Thoracic aorta (tissue), 2 donors: ENCODE measurements at regions not wholly inside any gene's neighbourhood (a gene's known extent, or its start where the extent isn't known, plus 50 kb on each side); places are given as distances from the start of the nearest gene placed in this dataset.

Experiments
- ATAC-seq: fragments of 150-250 bp; one replicate; pipeline ENCODE4 v1.8.0; 2017; ENCODE audit warnings: low read depth; ENCODE audit not compliant: insufficient number of reproducible peaks, low FRiP score
- DNase-seq: peaks from one replicate; pipeline ENCODE4 v3.0.0-alpha.2; 2020; ENCODE audit warnings: low spot score
- H3K27ac ChIP-seq, 2 donors: fragments of 200-600 bp; sonication (generic); 1 replicate in 1 of 2; 2 replicates in 1 of 2; pipeline ENCODE4 v1.5.1; 2016; ENCODE audit warnings: mild to moderate bottlenecking in 2 of 2, moderate library complexity in 2 of 2
- H3K27me3 ChIP-seq: fragments of 200-600 bp; sonication (generic); replicated peaks from 2 replicates; pipeline ENCODE4 v1.6.0; 2016; ENCODE audit warnings: mild to moderate bottlenecking; ENCODE audit not compliant: insufficient read depth
- H3K36me3 ChIP-seq: fragments of 200-600 bp; sonication (generic); one replicate; pipeline ENCODE4 v1.5.1; 2016
- H3K4me1 ChIP-seq, 2 donors: fragments of 200-600 bp; sonication (generic); 1 replicate in 1 of 2; 2 replicates in 1 of 2; pipeline versions ENCODE4 v1.5.1 to v1.6.0; 2016; ENCODE audit warnings: low read depth in 2 of 2, mild to moderate bottlenecking in 1 of 2; ENCODE audit not compliant: control insufficient read depth in 1 of 2
- H3K4me3 ChIP-seq: fragments of 200-600 bp; sonication (generic); 2 replicates; pipeline ENCODE4 v1.5.1; 2016; ENCODE audit warnings: mild to moderate bottlenecking
- H3K9me3 ChIP-seq: fragments of 200-600 bp; sonication (generic); 2 replicates; pipeline ENCODE4 v1.5.1; 2016
- TF ChIP-seq, protein P1 (sequence below): fragments of 200-600 bp; sonication (generic); IDR thresholded peaks from one replicate; pipeline ENCODE4 v1.5.1; 2019; ENCODE audit warnings: antibody characterized with exemption

DNA sequence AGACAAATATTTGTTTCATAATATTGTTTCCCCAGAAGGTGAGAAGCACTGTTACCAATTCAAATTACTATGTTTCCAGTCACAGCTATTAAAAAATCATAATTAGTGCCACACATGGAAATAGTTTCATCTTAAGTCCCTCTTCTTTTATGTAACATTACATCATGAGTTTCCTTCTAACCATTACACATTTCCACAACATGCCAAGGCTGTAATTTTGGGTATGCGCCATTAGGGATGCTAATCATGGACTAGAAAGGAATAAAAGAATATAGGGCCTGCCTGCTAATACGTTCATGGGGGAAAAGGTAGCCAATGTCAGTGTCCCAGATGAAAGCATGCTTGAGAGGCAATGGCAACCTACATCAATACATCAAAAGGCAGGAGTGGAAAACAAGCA, 142.5 kb upstream of the LPAR1 start:
- Histone ChIP-seq H3K4me3 (no peak overlapping the region), H3K27me3 (no peaks in the 10 kb centered on the region), H3K27ac (no peak overlapping the region), H3K4me1 (peaks cover 0 to 4% of the 10 kb centered on the region in 2 donors), H3K9me3 (no peaks in the 10 kb centered on the region), H3K36me3 (no peaks in the 10 kb centered on the region)
- TF ChIP-seq, protein P1, sequence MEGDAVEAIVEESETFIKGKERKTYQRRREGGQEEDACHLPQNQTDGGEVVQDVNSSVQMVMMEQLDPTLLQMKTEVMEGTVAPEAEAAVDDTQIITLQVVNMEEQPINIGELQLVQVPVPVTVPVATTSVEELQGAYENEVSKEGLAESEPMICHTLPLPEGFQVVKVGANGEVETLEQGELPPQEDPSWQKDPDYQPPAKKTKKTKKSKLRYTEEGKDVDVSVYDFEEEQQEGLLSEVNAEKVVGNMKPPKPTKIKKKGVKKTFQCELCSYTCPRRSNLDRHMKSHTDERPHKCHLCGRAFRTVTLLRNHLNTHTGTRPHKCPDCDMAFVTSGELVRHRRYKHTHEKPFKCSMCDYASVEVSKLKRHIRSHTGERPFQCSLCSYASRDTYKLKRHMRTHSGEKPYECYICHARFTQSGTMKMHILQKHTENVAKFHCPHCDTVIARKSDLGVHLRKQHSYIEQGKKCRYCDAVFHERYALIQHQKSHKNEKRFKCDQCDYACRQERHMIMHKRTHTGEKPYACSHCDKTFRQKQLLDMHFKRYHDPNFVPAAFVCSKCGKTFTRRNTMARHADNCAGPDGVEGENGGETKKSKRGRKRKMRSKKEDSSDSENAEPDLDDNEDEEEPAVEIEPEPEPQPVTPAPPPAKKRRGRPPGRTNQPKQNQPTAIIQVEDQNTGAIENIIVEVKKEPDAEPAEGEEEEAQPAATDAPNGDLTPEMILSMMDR = no peak
- DNase-seq (no peak), ATAC-seq (no peak)

DNA sequence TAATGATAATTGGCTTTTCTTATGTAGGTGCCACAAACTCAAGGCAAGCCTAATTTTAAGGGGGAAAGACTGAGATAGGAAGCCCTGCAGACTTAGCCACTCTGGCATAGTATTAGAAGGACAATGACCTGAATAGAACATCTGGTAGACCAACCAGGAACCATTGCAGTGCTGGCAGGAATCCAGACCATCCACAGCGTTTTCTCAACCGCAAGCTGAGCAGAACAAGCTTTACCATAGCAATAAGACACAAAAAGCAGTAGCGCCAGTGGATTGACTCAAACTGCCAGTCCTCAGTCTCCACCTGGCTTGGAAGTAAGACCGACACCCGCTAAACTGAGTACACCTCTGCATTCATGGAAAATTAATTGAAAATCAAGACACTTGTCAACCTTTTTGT, 141.3 kb upstream of the LPAR1 start:
- no peaks in the 10 kb centered on the region for H3K36me3 ChIP-seq
- TF ChIP-seq, protein P1 = no peak
- peaks cover 0 to 4% of the 10 kb centered on the region in 2 donors for H3K4me1 ChIP-seq
- H3K9me3 ChIP-seq = no peaks in the 10 kb centered on the region
- H3K4me3 ChIP-seq = no peak overlapping the region
- DNase-seq = no peak
- H3K27ac ChIP-seq = no peak overlapping the region
- H3K27me3 ChIP-seq = no peaks in the 10 kb centered on the region
- no peak for ATAC-seq

DNA sequence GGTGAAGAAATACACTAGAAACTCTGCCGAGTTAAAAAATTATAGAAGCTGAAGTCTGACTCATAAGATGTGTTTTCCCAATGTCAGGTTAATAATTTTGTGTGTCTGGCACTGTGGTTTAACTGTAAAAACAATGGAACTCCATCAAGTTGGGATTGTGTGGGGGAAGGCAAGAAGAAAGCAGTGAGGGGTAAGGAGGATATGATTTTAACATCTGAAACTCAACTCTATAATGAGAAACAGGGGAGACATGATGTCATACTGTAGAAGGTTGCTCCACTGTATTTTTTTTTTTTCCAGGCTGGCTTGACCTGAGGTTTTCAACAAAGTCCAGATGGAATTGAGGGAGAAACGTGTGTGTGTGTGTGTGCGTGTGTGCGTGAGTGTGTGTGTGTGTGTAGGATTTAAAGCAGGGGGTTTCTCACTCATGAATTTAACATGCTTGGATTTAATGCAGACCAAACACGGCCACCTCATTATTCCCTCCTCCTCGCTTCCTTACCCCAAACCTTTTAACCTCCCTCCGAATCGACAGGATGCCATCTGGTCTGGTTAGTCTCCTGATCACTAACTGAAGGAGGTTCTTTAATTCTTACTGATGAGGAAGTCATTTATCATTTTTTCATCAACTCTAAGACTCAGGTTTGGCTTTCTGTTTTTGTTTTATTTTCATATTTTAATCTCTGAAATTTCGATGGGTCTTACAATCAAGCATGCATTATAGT, 140.2 kb upstream of the LPAR1 start:
- no peak for ATAC-seq
- Histone ChIP-seq H3K36me3 (no peaks in the 10 kb centered on the region), H3K9me3 (no peaks in the 10 kb centered on the region), H3K27me3 (no peaks in the 10 kb centered on the region), H3K4me3 (no peak overlapping the region), H3K27ac (no peak overlapping the region), H3K4me1 (peaks cover 0 to 4% of the 10 kb centered on the region in 2 donors)
- TF ChIP-seq, protein P1 = no peak
- DNase-seq = no peak

DNA sequence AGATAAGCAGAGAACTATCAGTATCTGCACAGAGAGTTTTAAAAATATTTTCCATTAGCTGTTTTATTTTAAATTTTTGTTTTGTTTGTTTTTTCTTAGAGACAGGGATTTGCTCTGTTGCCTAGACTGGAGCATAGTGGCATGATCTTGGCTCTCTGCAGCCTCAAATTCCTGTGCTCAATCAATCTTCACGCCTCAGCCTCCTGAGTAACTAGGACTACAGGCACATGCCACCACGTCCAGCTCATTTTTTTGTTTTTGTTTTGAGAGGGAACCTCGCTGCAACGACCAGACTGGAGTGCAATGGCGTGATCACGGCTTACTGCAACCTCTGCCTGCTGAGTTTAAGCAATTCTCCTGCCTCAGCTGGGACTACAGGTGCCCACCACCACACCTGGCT, 138.2 kb upstream of the LPAR1 start:
- no peak overlapping the region for H3K27ac ChIP-seq
- H3K4me3 ChIP-seq = no peak overlapping the region
- TF ChIP-seq, protein P1 = no peak
- H3K4me1 ChIP-seq = peaks cover 0 to 4% of the 10 kb centered on the region in 2 donors
- H3K27me3 ChIP-seq = no peaks in the 10 kb centered on the region
- no peaks in the 10 kb centered on the region for H3K36me3 ChIP-seq
- DNase-seq (no peak), ATAC-seq (no peak)
- H3K9me3 ChIP-seq = no peaks in the 10 kb centered on the region

DNA sequence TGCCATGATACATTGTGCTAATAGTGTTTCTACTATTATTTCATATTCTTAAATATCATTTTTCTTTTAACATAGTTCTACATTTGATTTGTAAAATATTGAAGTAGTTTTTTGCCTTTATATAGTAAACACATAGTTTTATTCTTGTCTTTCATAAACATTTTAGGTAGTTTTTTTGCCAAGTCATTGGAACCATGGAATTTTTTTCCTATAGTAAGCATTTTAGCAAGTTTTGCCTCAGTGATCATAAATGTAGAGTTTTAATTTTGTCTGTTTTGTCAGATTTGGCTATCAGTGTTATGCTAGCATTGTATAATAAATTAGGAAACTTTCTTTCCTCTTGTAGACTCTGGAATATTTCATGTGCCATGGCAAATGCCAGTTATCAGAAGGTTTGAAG, 137.1 kb upstream of the LPAR1 start:
- H3K27me3 ChIP-seq = no peaks in the 10 kb centered on the region
- DNase-seq (no peak), ATAC-seq (no peak)
- H3K4me3 ChIP-seq = no peak overlapping the region
- H3K36me3 ChIP-seq = no peaks in the 10 kb centered on the region
- TF ChIP-seq, protein P1 = no peak
- no peak overlapping the region for H3K27ac ChIP-seq
- H3K4me1 ChIP-seq = peaks cover 0 to 4% of the 10 kb centered on the region in 2 donors
- H3K9me3 ChIP-seq = no peaks in the 10 kb centered on the region
